GM21529 (cell line): ENCODE measurements at regions not wholly inside any gene's neighbourhood (a gene's known extent, or its start where the extent isn't known, plus 50 kb on each side); places are given as distances from the start of the nearest gene placed in this dataset.
"Not testable (repeated sequence)": the region's sequence is repeated elsewhere in the genome, so short reads cannot be mapped to it uniquely, and the experiment has no call there.

ENCODE experiments used
- ATAC-seq: cut with Tn5 transposase; IDR thresholded peaks from one replicate; pipeline ENCODE4 v1.9.1; 2021; ENCODE audit not compliant: unreplicated experiment

GRCh38 chr11:114802878-114803277 is 124.6 kb downstream of the NXPE2 start:
- ATAC-seq: no peak

GRCh38 chr11:114805431-114805830 is 127.1 kb downstream of the NXPE2 start:
- not testable (repeated sequence) for ATAC-seq

GRCh38 chr11:114811971-114812370 is 133.6 kb downstream of the NXPE2 start:
- no peak for ATAC-seq

- ATAC-seq: no peak
Observed at GRCh38 chr11:114812733-114813132, 134.4 kb downstream of the NXPE2 start.

- ATAC-seq: no peak
Observed at GRCh38 chr11:114813189-114813718, 134.9 kb downstream of the NXPE2 start.

- ATAC-seq: no peak
Observed at GRCh38 chr11:114815176-114815575, 136.8 kb downstream of the NXPE2 start.

- no peak for ATAC-seq
Observed at GRCh38 chr11:114815761-114816160, 137.4 kb downstream of the NXPE2 start.

- ATAC-seq: no peak
Observed at GRCh38 chr11:114816791-114817190, 138.5 kb downstream of the NXPE2 start.

- ATAC-seq: no peak
Observed at GRCh38 chr11:114818382-114818781, 140.1 kb downstream of the NXPE2 start.

GRCh38 chr11:114819028-114819427 is 140.7 kb downstream of the NXPE2 start:
- no peak for ATAC-seq

GRCh38 chr11:114820621-114821020 is 142.3 kb downstream of the NXPE2 start:
- ATAC-seq: no peak

- ATAC-seq: no peak
Observed at GRCh38 chr11:114821621-114822412, 143.5 kb downstream of the NXPE2 start.

- no peak for ATAC-seq
Observed at GRCh38 chr11:114826910-114827442, 148.6 kb downstream of the NXPE2 start.

GRCh38 chr11:114827736-114828135 is 149.4 kb downstream of the NXPE2 start:
- ATAC-seq: no peak

- no peak for ATAC-seq
Observed at GRCh38 chr11:114832532-114833125, 154.3 kb downstream of the NXPE2 start.

- ATAC-seq: no peak
Observed at GRCh38 chr11:114836161-114836560, 157.8 kb downstream of the NXPE2 start.

GRCh38 chr11:114844896-114845295 is 166.6 kb downstream of the NXPE2 start:
- ATAC-seq: no peak

- ATAC-seq: no peak
Observed at GRCh38 chr11:114845766-114846415, 167.6 kb downstream of the NXPE2 start.

- no peak for ATAC-seq
Observed at GRCh38 chr11:114846416-114846791, 168.1 kb downstream of the NXPE2 start.

GRCh38 chr11:114847306-114847975 is 169.1 kb downstream of the NXPE2 start:
- ATAC-seq: no peak

- no peak for ATAC-seq
Observed at GRCh38 chr11:114848027-114848426, 169.7 kb downstream of the NXPE2 start.
